ENCODE measurements at regions not wholly inside any gene's neighbourhood (a gene's known extent, or its start where the extent isn't known, plus 50 kb on each side); places are given as distances from the start of the nearest gene placed in this dataset.
"Not testable (repeated sequence)": the region's sequence is repeated elsewhere in the genome, so short reads cannot be mapped to it uniquely, and the experiment has no call there.

- no peak for DNase-seq (ENCODE audit: low read depth)
These were observed 223.1 kb upstream of the PTPRD start for GRCh38 chr9:10835791-10836463.

GRCh38 chr9:10843151-10843550 is 230.3 kb upstream of the PTPRD start:
- DNase-seq (ENCODE audit: low read depth), result no peak

DNA sequence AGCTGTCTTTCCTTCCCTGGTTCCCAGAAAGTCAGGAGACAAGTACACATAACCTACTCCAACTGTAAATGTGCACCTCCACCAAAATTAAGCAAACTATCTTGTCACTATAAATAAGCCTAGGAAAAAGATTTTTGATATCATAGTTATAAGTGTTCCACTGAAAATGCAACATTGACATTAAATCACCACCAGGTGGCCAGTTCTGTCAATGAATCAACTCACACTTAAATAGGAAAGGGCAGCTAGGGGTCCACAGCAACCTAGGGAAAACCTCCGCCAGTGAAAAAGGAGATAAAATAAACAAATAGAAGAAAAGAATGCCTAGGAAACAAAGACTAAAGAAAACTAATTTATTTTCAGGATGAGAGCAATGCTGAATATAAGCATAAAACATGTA is 243.0 kb upstream of the PTPRD start:
- DNase-seq (ENCODE audit: low read depth), result no peak

GRCh38 chr9:10858817-10859216 is 246.0 kb upstream of the PTPRD start:
- no peak for DNase-seq (ENCODE audit: low read depth)

- no peak for DNase-seq (ENCODE audit: low read depth)
These were observed 250.7 kb upstream of the PTPRD start for GRCh38 chr9:10863476-10863875.

GRCh38 chr9:10867194-10867593 is 254.4 kb upstream of the PTPRD start:
- DNase-seq (ENCODE audit: low read depth), result no peak

GRCh38 chr9:10869687-10870086 is 256.9 kb upstream of the PTPRD start:
- DNase-seq (ENCODE audit: low read depth), result no peak

DNA sequence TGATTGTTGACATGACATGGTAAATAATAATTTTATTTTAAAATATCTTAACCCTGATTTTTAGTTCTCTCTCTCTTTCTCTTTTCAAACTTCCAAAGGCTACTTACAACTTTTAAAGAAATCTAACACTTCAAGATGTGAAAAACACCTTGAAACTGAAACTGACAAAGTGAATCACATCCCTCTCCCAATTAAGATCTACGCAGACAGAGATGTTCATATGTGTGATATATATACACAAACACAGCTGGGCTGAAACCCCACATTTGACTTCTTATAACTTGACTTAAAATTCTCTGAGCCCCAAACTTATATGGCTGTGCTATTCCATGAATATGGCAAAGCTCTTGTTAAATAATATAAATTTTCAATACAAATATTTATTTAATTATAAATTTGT is 261.2 kb upstream of the PTPRD start:
- DNase-seq (ENCODE audit: low read depth), result no peak

- DNase-seq (ENCODE audit: low read depth), result no peak
These were observed 262.9 kb upstream of the PTPRD start for GRCh38 chr9:10875752-10876151.

DNA sequence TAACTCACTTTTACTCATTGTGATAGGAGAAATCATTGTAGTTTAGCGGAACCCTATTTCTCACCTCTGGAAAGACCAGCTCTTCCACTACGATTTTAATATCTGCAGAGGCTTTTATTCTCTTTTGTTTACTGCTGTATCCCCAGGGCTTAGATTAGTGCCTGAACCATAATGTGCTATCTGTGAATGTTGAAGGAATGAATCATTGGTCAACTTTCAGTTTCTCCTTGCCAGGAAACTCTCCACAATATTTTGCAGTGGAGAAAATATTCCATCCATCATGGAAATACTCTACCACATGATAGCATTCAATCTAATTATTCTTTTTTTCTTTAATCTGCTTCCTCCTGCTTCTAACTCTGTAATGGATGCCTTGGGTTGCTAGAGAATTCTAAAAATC is 263.5 kb upstream of the PTPRD start:
- no peak for DNase-seq (ENCODE audit: low read depth)

GRCh38 chr9:10890266-10890665 is 277.5 kb upstream of the PTPRD start:
- not testable (repeated sequence) for DNase-seq (ENCODE audit: low read depth)

DNA sequence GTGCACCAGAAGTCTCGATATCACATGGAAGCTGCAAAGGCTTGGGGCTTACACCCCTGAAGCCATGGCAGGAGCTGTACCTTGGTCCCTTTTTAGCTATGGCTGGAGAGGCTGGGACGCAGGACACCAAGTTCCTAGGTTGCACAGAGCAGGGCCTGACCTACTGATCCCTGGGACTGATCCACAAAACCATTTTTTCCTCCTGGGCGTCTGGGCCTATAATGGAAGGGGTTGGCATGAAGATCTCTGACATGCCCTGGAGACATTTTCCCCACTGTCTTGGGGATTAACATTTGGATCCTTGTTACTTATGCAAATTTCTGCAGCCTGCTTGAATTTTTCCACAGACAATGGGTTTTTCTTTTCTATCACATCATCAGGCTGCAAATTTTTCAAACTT is 286.7 kb upstream of the PTPRD start:
- DNase-seq (ENCODE audit: low read depth), result no peak

DNA sequence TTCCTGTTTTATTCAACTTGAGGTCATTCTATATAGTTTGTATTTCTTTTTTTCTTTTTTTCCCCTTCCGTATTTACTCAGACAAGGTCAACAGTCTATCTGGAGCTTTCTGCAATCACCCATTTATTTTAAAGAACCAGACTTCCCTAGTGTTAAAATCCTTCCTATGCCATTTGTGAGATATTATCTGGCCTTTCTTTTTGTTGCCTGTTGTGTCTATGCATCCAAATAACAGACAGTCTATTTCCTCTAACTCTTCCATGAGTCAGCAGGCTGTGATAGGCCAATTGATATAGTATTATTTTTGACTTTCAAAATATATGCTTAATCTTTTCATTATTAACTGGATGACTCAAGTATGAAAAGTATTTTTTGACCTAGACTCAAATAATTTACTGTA is 291.2 kb upstream of the PTPRD start:
- no peak for DNase-seq (ENCODE audit: low read depth)

DNA sequence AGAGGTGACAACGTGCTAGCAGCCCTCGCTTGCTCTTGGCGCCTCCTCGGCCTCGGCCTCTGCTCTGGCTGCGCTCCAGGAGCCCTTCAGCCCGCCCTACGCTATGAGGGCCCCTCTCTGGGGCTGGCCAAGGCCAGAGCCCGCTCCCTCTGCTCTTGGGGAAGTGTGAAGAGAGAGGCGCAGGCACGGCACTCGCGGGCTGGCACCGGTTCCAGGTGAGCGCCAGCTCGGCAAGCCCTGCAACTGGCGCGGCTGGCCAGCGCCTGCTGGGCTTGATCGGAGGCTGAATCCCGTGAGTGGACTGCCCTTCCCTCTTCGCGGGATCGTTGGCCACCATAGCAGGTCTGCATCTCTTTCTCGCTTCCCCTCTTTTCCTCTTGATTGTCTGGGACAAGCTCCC is 298.0 kb upstream of the PTPRD start:
- DNase-seq (ENCODE audit: low read depth), result no peak

DNA sequence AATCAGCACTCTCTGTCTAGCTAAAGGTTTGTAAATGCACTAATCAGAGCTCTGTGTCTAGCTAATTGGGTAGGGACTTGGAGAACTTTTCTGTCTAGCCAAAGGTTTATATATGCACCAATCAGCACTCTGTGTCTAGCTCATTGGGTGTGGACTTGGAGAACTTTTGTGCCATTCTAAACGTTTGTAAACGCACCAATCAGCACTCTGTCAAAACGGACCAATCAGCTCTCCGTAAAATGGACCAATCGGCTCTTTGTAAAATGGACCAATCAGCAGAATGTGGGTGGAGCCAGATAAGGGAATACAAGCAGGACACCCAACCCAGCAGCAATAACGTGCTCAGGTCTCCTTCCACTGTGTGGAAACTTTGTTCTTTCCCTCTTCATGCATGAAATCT is 298.6 kb upstream of the PTPRD start:
- no peak for DNase-seq (ENCODE audit: low read depth)

DNA sequence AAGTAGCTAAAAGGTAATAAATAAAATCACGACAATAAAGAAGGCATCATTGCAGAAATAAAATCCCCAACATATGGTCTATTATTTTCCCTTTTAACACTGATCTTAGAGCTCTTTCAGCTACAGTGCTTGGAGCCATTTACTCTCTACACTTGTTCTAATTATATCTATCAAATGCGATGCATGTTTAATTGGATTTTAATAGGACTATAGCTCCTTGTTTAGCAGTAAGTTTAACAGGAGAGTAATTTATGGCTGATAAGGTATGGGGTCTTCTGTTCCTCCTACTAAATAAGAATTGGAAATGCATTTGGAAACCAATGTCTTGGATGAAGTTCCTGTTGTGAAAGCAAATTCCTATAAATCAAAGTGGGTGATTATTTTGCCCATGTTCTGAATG is 304.2 kb upstream of the PTPRD start:
- DNase-seq (ENCODE audit: low read depth), result no peak

DNA sequence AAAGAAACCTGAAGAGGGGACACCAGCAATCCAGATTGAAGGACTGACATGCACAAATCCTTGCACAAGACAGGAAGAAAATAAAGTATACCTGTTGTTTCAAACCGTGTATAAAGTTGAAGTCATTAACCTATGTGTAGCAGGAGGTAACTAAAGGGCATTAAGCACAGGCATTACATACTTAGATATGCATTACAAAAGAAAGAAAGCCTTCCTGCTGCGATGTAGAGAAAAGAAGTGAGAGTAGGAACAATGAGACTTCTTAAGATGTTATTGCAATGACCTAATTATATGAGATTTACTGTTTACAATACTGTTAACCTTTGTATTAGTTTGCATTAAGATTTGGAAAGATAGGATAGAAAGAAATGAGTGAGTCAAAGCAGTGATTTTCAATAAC is 308.9 kb upstream of the PTPRD start:
- no peak for DNase-seq (ENCODE audit: low read depth)

DNA sequence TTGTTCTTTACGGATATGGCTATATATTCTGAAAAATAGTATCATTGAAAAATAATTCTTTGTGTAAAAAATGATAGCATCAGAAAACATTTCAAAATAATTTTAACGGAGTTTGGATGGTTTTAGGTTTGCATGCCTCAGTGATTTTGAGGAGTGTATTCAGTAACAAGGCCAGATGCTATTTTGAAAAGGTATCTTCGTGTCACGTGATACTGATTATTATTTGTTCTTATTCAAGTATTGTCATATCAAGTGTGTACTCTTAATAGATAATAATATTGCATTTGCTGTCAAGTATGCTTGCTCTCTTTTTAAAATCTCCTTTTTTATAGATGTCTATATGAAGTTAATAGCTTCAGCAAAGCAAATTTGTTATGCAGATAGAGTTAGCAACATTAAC is 313.1 kb upstream of the PTPRD start:
- no peak for DNase-seq (ENCODE audit: low read depth)

DNA sequence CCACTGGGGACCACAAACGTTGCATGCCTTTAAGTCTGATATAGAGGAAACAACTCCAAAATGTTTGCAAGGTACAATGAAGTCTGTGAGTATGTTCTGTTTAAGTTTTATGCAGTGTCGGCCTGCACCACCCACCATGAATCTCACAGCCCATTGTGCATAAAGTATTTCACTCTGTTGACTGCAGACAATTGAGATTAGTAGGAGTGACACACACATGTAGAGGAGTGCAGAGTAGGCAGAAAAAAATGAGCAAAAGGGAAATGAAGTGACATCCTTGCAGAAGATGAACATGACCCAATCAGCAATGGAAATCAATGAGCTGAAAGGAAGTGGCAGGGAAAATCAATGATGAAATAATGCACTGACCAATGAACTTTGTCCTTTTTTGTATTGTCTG is 315.6 kb upstream of the PTPRD start:
- DNase-seq (ENCODE audit: low read depth), result no peak

GRCh38 chr9:10930081-10930480 is 317.3 kb upstream of the PTPRD start:
- DNase-seq (ENCODE audit: low read depth), result no peak

- no peak for DNase-seq (ENCODE audit: low read depth)
These were observed 334.0 kb upstream of the PTPRD start for GRCh38 chr9:10946676-10947410.

DNA sequence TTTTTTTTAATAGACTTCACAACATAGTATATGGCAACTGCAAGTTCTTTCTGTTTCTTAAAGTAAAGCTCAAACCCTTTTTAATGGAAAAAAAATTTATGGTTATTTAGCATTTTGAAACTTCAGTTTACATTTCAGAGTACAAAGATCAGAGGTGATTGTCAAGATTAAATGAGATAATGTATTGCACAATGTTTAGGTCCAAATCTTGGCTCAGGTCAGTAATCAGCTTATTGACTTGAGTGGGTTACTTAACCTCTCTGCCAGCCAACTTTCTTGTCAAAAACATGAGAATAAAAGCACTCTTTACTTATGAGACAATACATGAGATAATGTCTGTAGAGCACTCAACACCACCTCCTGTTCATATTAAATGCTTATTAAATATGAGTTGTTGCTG is 345.1 kb upstream of the PTPRD start:
- no peak for DNase-seq (ENCODE audit: low read depth)

DNA sequence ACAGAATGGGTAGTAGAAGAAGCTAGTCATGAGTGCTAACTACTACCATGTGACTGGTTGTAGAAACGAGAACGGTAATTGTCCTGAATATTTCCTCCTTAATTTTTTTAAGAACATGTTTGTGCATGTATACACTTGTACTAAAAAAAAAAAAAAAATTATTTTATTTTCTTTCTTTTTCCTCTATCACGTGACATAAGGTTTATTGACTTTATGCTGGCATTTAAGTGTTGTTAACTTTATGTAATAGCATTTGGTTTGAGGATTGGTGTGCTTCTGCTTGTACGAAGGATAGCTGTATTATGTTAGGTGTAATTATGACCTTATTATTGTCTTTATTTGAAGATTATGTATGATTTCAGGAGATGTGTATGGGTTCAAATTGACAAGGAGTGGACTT is 349.1 kb upstream of the PTPRD start:
- DNase-seq (ENCODE audit: low read depth), result no peak

DNA sequence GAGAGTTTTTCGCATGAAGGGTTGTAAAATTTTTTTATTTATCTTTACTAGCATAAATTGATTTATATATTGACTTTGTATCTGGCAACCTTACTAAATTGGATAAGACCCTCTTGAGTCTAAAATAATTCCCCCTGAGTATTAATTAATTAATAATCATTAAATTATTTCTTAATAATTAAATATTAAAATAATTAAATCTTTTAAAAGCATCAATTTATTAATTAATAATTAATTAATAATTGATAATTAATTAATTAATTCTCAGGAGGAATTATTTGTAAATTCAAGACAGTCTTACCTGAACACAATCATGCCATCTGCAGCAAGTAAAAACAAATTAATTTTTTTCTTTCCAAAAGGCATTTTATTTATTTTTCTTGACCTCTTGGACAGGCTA is 370.4 kb upstream of the PTPRD start:
- no peak for DNase-seq (ENCODE audit: low read depth)
